Fibroblast of pulmonary artery (primary cell): ENCODE measurements at regions not wholly inside any gene's neighbourhood (a gene's known extent, or its start where the extent isn't known, plus 50 kb on each side); places are given as distances from the start of the nearest gene placed in this dataset.

Experiments used
- DNase-seq: peaks from one replicate; pipeline ENCODE4 v3.0.0-alpha.2; 2010; ENCODE audit warnings: low read depth
- H3K4me3 ChIP-seq: replicated peaks from 2 replicates; pipeline ENCODE4 v1.5.1; 2011; ENCODE audit warnings: low read depth, mild to moderate bottlenecking, control low read depth, low read length, moderate library complexity
- CTCF ChIP-seq: IDR thresholded peaks from 2 replicates; pipeline ENCODE4 v1.5.1; 2011; ENCODE audit warnings: mild to moderate bottlenecking, control low read depth, low read length, inconsistent platforms; ENCODE audit errors: missing control alignments

GRCh38 chr10:52984169-52984568 lies 211.6 kb upstream of the MBL2 start:
- no peak for DNase-seq
- no peak overlapping the region for H3K4me3 ChIP-seq
- TF ChIP-seq CTCF = no peak

- no peak overlapping the region for H3K4me3 ChIP-seq
- TF ChIP-seq CTCF = no peak
- DNase-seq = no peak
These were observed 206.9 kb upstream of the MBL2 start for GRCh38 chr10:52979295-52979990.

- no peak for DNase-seq
- H3K4me3 ChIP-seq = no peak overlapping the region
- TF ChIP-seq CTCF = no peak
These were observed 205.0 kb upstream of the MBL2 start for GRCh38 chr10:52977581-52977980.

- no peak for TF ChIP-seq CTCF
- DNase-seq = no peak
- H3K4me3 ChIP-seq = no peak overlapping the region
These were observed 195.5 kb upstream of the MBL2 start for GRCh38 chr10:52967806-52968795.

- H3K4me3 ChIP-seq = no peak overlapping the region
- TF ChIP-seq CTCF = no peak
- DNase-seq = no peak
These were observed 194.3 kb upstream of the MBL2 start for GRCh38 chr10:52966904-52967303.

GRCh38 chr10:52965938-52966401 lies 193.4 kb upstream of the MBL2 start:
- no peak for TF ChIP-seq CTCF
- no peak for DNase-seq
- no peak overlapping the region for H3K4me3 ChIP-seq
